ENCODE measurements at regions not wholly inside any gene's neighbourhood (a gene's known extent, or its start where the extent isn't known, plus 50 kb on each side); places are given as distances from the start of the nearest gene placed in this dataset.

GRCh38 chr12:124461851-124462623 is 105.4 kb downstream of the NCOR2 start:
- DNase-seq: no peak
- Mint-ChIP-seq H3K36me3 (ENCODE audit: insufficient read depth, unreplicated experiment) (peaks cover 82% of the 10 kb centered on the region), H3K27me3 (ENCODE audit: unreplicated experiment) (no peaks in the 10 kb centered on the region), H3K9me3 (ENCODE audit: low read depth, unreplicated experiment) (no peaks in the 10 kb centered on the region), H3K4me3 (ENCODE audit: low read depth, unreplicated experiment) (no peak overlapping the region), H3K4me1 (ENCODE audit: low read depth, unreplicated experiment) (peaks cover 18% of the 10 kb centered on the region), H3K27ac (ENCODE audit: unreplicated experiment) (no peak overlapping the region)
- BruUV-seq (replicated peaks): no TSS peak
- intact Hi-C loops (cut with micrococcal nuclease; ENCODE audit: unreplicated experiment): no loop called here
- CTCF ChIA-PET: no interaction called here
- no peak for TF ChIP-seq CTCF (IDR thresholded peaks at IDR 0.05; ENCODE audit: unreplicated experiment)

- CTCF ChIA-PET: no interaction called here
- H3K27me3 Mint-ChIP-seq (ENCODE audit: unreplicated experiment): no peaks in the 10 kb centered on the region
Measured at GRCh38 chr12:124461241-124461673, 106.2 kb downstream of the NCOR2 start.

DNA sequence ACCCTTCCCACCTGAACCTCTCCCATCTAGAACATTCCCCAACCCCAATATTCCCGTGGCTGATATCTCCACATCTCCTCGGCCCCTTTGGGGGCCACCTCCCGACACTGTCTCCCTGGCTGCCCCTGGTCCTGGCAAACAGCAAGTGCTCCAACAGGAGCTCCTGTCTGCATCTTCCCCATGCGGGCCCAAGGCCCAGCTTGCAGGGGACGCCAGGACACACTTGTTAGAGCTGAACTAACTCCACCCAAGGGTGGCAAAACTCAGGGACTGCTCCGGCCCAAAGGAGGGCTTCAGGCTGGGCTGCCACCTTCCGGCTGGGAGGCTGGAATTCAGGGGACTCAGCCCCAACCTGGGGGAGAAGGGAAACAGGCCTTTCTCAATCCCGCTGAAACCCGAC is 106.6 kb downstream of the NCOR2 start:
- Mint-ChIP-seq H3K27me3 (ENCODE audit: unreplicated experiment) (no peaks in the 10 kb centered on the region), H3K27ac (ENCODE audit: unreplicated experiment) (no peak overlapping the region), H3K4me3 (ENCODE audit: low read depth, unreplicated experiment) (no peak overlapping the region), H3K36me3 (ENCODE audit: insufficient read depth, unreplicated experiment) (peaks cover 81% of the 10 kb centered on the region), H3K4me1 (ENCODE audit: low read depth, unreplicated experiment) (peaks cover 18% of the 10 kb centered on the region), H3K9me3 (ENCODE audit: low read depth, unreplicated experiment) (no peaks in the 10 kb centered on the region)
- no TSS peak for BruUV-seq (replicated peaks)
- no peak for TF ChIP-seq CTCF (IDR thresholded peaks at IDR 0.05; ENCODE audit: unreplicated experiment)
- CTCF ChIA-PET: no interaction called here
- DNase-seq: no peak
- intact Hi-C loops (cut with micrococcal nuclease; ENCODE audit: unreplicated experiment): no loop called here

More at GRCh38 chr12:124461241-124461673, 106.2 kb downstream of the NCOR2 start:
- H3K27ac Mint-ChIP-seq (ENCODE audit: unreplicated experiment): no peak overlapping the region
- DNase-seq: no peak
- no peak for TF ChIP-seq CTCF (IDR thresholded peaks at IDR 0.05; ENCODE audit: unreplicated experiment)
- H3K36me3 Mint-ChIP-seq (ENCODE audit: insufficient read depth, unreplicated experiment): peaks cover 83% of the 10 kb centered on the region
- intact Hi-C loops (cut with micrococcal nuclease; ENCODE audit: unreplicated experiment): no loop called here
- H3K4me1 Mint-ChIP-seq (ENCODE audit: low read depth, unreplicated experiment): peaks cover 18% of the 10 kb centered on the region
- no peaks in the 10 kb centered on the region for H3K9me3 Mint-ChIP-seq (ENCODE audit: low read depth, unreplicated experiment)
- H3K4me3 Mint-ChIP-seq (ENCODE audit: low read depth, unreplicated experiment): no peak overlapping the region
- BruUV-seq (replicated peaks): no TSS peak

DNA sequence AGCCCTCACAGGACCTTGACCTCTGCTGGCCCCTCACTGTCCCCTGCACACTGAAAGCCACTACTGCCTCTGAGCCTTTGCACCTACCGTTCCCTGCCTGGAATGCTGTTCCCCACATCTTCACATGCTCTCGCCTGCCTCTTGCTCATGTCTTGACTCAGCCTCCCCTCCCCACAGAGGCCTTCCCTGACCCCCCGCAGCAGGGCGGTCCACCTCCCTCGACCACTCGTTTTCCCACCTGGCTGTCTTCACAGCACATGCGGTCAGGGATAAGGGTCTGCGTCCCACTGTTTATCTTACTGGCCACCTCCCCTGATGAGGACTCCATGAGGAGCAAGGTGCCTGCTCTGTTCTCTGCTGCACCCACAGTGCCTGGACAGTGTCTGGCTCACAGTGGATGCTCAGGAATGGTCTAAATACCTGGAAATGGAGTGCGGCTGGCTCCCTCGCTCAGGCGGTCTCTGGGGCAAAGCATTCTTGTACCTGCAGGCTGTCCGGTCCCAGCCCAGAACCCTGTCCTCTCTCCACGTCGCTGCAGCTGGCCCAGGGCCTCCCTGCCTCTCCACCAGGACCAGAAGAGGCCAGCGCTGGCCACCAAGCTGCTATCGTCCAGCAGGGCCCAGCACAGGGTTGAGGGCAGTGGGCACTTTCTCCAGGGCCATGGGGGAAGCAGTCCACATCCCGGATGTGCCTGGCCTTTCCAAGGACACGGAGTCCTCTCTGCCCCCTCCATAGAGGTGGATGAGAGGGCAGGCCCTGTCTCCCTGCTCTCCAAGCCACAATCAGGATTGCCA is 107.4 kb downstream of the NCOR2 start:
- intact Hi-C loops (cut with micrococcal nuclease; ENCODE audit: unreplicated experiment): no loop called here
- peak overlapping the region; percentile 20 for H3K27ac Mint-ChIP-seq (ENCODE audit: unreplicated experiment)
- CTCF ChIA-PET: no interaction called here
- H3K4me3 Mint-ChIP-seq (ENCODE audit: low read depth, unreplicated experiment): no peak overlapping the region
- BruUV-seq (replicated peaks): no TSS peak
- peaks cover 77% of the 10 kb centered on the region for H3K36me3 Mint-ChIP-seq (ENCODE audit: insufficient read depth, unreplicated experiment)
- TF ChIP-seq CTCF (IDR thresholded peaks at IDR 0.05; ENCODE audit: unreplicated experiment): no peak
- DNase-seq: no peak
- H3K27me3 Mint-ChIP-seq (ENCODE audit: unreplicated experiment): no peaks in the 10 kb centered on the region
- no peaks in the 10 kb centered on the region for H3K9me3 Mint-ChIP-seq (ENCODE audit: low read depth, unreplicated experiment)
- peaks cover 18% of the 10 kb centered on the region for H3K4me1 Mint-ChIP-seq (ENCODE audit: low read depth, unreplicated experiment)
